Endothelial cell of umbilical vein (primary cell): ENCODE measurements at regions not wholly inside any gene's neighbourhood (a gene's known extent, or its start where the extent isn't known, plus 50 kb on each side); places are given as distances from the start of the nearest gene placed in this dataset.

ENCODE experiments used
- BruUV-seq: library from RNA; stranded (reverse); fragments of 400-500 nt; replicated peaks from 2 replicates; lab custom pipeline; 2021; lab: Mats Ljungman, UMichigan
- CTCF ChIA-PET: fragments of 300-600, 350-600 bp; sonication (Branson Sonifier 250); formaldehyde crosslinking; loops from one replicate; lab custom pipeline; 2021; ENCODE audit warnings: antibody characterized with exemption, inconsistent platforms; lab: Charles Lee
- POLR2A ChIA-PET: fragments of 300-600, 350-600 bp; sonication (Branson Sonifier 250); formaldehyde crosslinking; loops from one replicate; lab custom pipeline; 2021; ENCODE audit warnings: antibody characterized with exemption, inconsistent platforms; lab: Charles Lee
- DNase-seq: peaks from one replicate; pipeline ENCODE4 v3.0.0-alpha.2; 2011; ENCODE audit warnings: low read depth, low spot score
- FAIRE-seq: peaks from 2 replicates; lab custom pipeline; 2011; peaks lifted over from hg19 to GRCh38; lab: Jason Lieb, UNC
- H2AFZ ChIP-seq: 2 replicates; pipeline ENCODE4 v1.6.0; 2012; ENCODE audit warnings: low read depth, low read length, control low read depth, inconsistent platforms
- H3K27ac ChIP-seq: 2 replicates; pipeline ENCODE4 v1.5.1; 2011; ENCODE audit warnings: low read depth, mild to moderate bottlenecking, control low read depth, low read length, moderate library complexity; ENCODE audit not compliant: insufficient read depth
- H3K27me3 ChIP-seq, 2 experiments: 2 replicates each; pipeline versions ENCODE4 v1.6.0 to v1.6.1; 2011; ENCODE audit warnings: low read length in 2 of 2, mixed read lengths in 1 of 2; ENCODE audit not compliant: control insufficient read depth in 2 of 2, insufficient read depth in 2 of 2
- H3K36me3 ChIP-seq, 2 experiments: 2 replicates in 1 of 2; 3 replicates in 1 of 2; pipeline ENCODE4 v1.5.1; 2011; ENCODE audit warnings: low read length in 2 of 2, mild to moderate bottlenecking in 1 of 2, moderate library complexity in 1 of 2; ENCODE audit not compliant: control insufficient read depth in 2 of 2, insufficient read depth in 2 of 2; ENCODE audit errors: extremely low read depth in 1 of 2
- H3K4me1 ChIP-seq: 3 replicates; pipeline ENCODE4 v1.5.1; 2011; ENCODE audit warnings: mild to moderate bottlenecking, low read length; ENCODE audit not compliant: control insufficient read depth, insufficient read depth; ENCODE audit errors: extremely low read depth
- H3K4me2 ChIP-seq: 2 replicates; pipeline ENCODE4 v1.6.1; 2011; ENCODE audit warnings: low read length, control low read depth, mixed read lengths; ENCODE audit not compliant: insufficient read depth
- H3K4me3 ChIP-seq, 3 experiments: fragments of 200-600 bp in 1 of 3; sonication (generic), shearing (Covaris generic) in 1 of 3; replicated peaks in 1 of 3; 2 replicates each; pipeline ENCODE4 v1.5.1; 2011 to 2016; ENCODE audit warnings: control low read depth in 3 of 3, low read length in 3 of 3, mild to moderate bottlenecking in 2 of 3, inconsistent platforms in 1 of 3, low read depth in 1 of 3, moderate library complexity in 1 of 3; ENCODE audit not compliant: insufficient read depth in 1 of 3
- H3K79me2 ChIP-seq: 2 replicates; pipeline ENCODE4 v1.6.0; 2012; ENCODE audit warnings: low read length, inconsistent platforms; ENCODE audit not compliant: control insufficient read depth, insufficient read depth
- H3K9ac ChIP-seq: replicated peaks from 2 replicates; pipeline ENCODE3; 2011; ENCODE audit warnings: low read length, control low read depth; ENCODE audit not compliant: insufficient read depth; ENCODE audit errors: extremely low read depth
- H3K9me1 ChIP-seq: replicated peaks from 3 replicates; pipeline ENCODE4 v1.6.0; 2011; ENCODE audit warnings: mild to moderate bottlenecking, low read length; ENCODE audit not compliant: control insufficient read depth, insufficient read depth; ENCODE audit errors: extremely low read depth
- H3K9me3 ChIP-seq: replicated peaks from 2 replicates; pipeline ENCODE4 v1.5.1; 2012; ENCODE audit warnings: low read length, inconsistent platforms; ENCODE audit not compliant: control insufficient read depth, insufficient read depth
- H4K20me1 ChIP-seq: replicated peaks from 2 replicates; pipeline ENCODE3; 2011; ENCODE audit warnings: mild to moderate bottlenecking, low read length; ENCODE audit not compliant: control insufficient read depth, insufficient read depth; ENCODE audit errors: extremely low read depth
- EZH2 ChIP-seq: IDR thresholded peaks from 2 replicates; pipeline ENCODE4 v1.6.1; 2012; ENCODE audit warnings: borderline replicate concordance, low read depth, mild to moderate bottlenecking, moderate library complexity, low read length, inconsistent platforms; ENCODE audit not compliant: severe bottlenecking
- FOS ChIP-seq: IDR thresholded peaks from 2 replicates; pipeline ENCODE4 v1.6.1; 2011; ENCODE audit warnings: mild to moderate bottlenecking, low read length, moderate library complexity, borderline replicate concordance; ENCODE audit not compliant: insufficient read depth
- GATA2 ChIP-seq: IDR thresholded peaks from 2 replicates; pipeline ENCODE4 v1.7.0; 2011; ENCODE audit warnings: low read depth, mild to moderate bottlenecking, moderate library complexity, mixed read lengths, low read length; ENCODE audit not compliant: insufficient read length, insufficient read depth
- JUN ChIP-seq: IDR thresholded peaks from 2 replicates; pipeline ENCODE4 v1.6.1; 2011; ENCODE audit warnings: borderline replicate concordance, low read depth; ENCODE audit not compliant: insufficient read length, insufficient read depth
- MYC ChIP-seq: IDR thresholded peaks from one replicate; pipeline ENCODE4 v1.6.1; 2011; ENCODE audit warnings: mild to moderate bottlenecking, low read depth, low read length
- POLR2A ChIP-seq: IDR thresholded peaks from 2 replicates; pipeline ENCODE4 v1.6.1; 2012; ENCODE audit warnings: low read depth, mild to moderate bottlenecking, control low read depth, low read length
- POLR2AphosphoS5 ChIP-seq: IDR thresholded peaks from 2 replicates; pipeline ENCODE4 v1.6.1; 2012; ENCODE audit warnings: low read depth, mild to moderate bottlenecking, control low read depth, low read length, moderate library complexity; ENCODE audit not compliant: insufficient read depth
- dilution Hi-C: fragments of 300-500 bp; cut with MboI; formaldehyde crosslinking; loops from one replicate; pipeline ENCODE4 v1.15.0; 2019; ENCODE audit warnings: low sequenced_read_pairs; ENCODE audit not compliant: extremely low pct_ligation_motif_present
- intact Hi-C: fragments of 100-400 bp; cut with micrococcal nuclease; formaldehyde crosslinking; loops from one replicate; pipeline ENCODE4 v1.10.0; 2022
- TF ChIP-seq, protein P1 (sequence below): IDR thresholded peaks from 2 replicates; pipeline ENCODE4 v1.6.1; 2011; ENCODE audit not compliant: insufficient read depth, insufficient read length
- TF ChIP-seq, protein P2 (sequence below), 2 donors: IDR thresholded peaks; 1 replicate in 1 of 2; 2 replicates in 1 of 2; pipeline ENCODE4 v1.5.1; 2011; ENCODE audit warnings: low read length in 2 of 2, mild to moderate bottlenecking in 2 of 2, moderate library complexity in 2 of 2, control low read depth in 1 of 2, inconsistent platforms in 1 of 2, low read depth in 1 of 2; ENCODE audit not compliant: insufficient read depth in 1 of 2; ENCODE audit errors: extremely low read depth in 1 of 2

DNA sequence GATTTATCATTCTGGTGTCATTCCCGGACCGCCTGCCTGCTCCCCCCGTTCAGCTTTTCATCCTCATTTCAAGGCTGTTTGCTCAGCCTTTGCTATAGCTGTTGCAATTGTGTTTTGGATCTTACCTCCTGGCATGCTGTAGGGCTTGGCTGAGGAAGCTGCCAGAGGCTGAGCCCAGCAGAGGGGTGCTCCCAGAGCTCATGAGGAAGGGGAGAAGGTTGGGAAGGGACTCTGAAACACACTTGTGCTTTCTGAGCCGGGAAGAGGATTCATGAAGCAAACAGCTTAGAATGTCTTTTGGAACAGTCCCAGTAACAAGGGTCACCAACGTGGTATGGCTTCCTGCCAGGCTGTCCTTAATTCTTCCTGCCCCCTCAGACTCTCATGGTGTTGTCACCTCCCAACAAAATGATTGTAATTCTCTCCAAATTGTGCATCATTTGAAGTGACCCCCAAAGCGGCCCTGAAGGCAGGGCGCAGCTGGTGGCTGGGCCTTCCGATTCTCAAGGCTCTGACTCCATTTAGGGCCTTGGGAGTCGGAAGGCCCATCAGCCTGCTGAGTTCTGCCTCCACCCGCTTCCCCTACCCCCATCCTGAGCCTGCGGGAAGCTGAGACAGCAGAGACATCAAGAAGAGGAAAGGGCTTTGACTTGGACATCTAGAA, 111.9 kb upstream of the ARHGAP5 start:
- no peak overlapping the region for H3K27ac ChIP-seq
- intact Hi-C loops (no loop called here), dilution Hi-C loops (no loop called here)
- ChIA-PET POLR2A (no interaction called here), CTCF (no interaction called here)
- H3K4me1 ChIP-seq: no peaks in the 10 kb centered on the region
- no peak overlapping the region for H3K4me3 ChIP-seq
- no peaks in the 10 kb centered on the region for H3K27me3 ChIP-seq
- H3K9ac ChIP-seq: no peak overlapping the region
- no peaks in the 10 kb centered on the region for H3K9me1 ChIP-seq
- no peak overlapping the region for H3K4me2 ChIP-seq
- no peaks in the 10 kb centered on the region for H3K36me3 ChIP-seq
- H4K20me1 ChIP-seq: no peaks in the 10 kb centered on the region
- BruUV-seq: no TSS peak
- no peak for DNase-seq
- FAIRE-seq: no peak
- H2AFZ ChIP-seq: no peak overlapping the region
- H3K9me3 ChIP-seq: no peaks in the 10 kb centered on the region
- no peak for TF ChIP-seq FOS
- no peaks in the 10 kb centered on the region for H3K79me2 ChIP-seq

DNA sequence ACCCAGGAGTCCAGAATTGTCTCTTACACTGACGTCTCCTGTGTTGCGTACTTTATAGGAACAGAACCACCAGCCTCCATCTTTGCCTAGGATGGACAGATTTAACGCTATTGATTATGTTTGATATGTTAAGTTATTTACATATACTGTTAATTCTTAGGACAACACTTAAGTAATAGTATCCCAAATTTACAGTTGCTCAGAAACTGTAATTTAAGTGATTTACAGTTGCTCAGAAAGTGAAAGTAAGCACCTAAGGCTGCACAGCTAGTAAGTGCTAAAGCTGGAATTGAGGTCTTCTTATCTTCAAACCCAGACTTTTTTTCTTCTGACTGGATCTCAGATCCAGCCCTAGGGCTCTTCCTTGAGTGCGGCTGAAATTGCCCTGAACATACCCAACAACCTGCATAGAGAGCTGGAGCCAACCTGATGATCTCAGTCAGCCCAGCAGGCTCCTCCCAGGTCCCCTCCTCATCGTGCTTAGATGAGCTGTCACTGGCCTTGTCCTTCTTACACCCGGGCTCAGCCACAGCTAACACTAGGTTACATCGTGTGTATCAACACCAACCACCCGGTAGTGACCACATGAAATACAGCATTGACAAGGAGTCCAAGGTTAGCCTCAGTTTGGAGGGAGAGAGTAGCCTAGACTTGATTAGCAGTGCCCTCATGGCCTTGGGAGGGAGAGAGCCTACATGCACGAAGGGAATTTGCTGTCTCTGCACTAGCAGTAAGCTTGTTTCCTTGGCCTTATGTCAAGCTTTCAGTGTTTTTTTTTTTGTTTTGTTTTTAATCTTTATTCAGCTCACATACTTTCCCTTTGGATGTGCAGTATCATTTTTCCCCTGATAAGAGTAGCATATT, 111.1 kb upstream of the ARHGAP5 start:
- H3K4me2 ChIP-seq: no peak overlapping the region

More for the DNA sequence above, 111.1 kb upstream of the ARHGAP5 start:
- Histone ChIP-seq H3K27ac (no peak overlapping the region), H3K4me1 (no peaks in the 10 kb centered on the region), H3K27me3 (no peaks in the 10 kb centered on the region), H3K4me3 (no peak overlapping the region), H3K9ac (no peak overlapping the region), H3K9me1 (no peaks in the 10 kb centered on the region), H2AFZ (no peak overlapping the region), H3K79me2 (no peaks in the 10 kb centered on the region), H3K36me3 (no peaks in the 10 kb centered on the region), H3K9me3 (no peaks in the 10 kb centered on the region), H4K20me1 (no peaks in the 10 kb centered on the region)
- FAIRE-seq (no peak), DNase-seq (no peak)
- intact Hi-C loops: no loop called here
- ChIA-PET POLR2A (no interaction called here), CTCF (no interaction called here)
- no TSS peak for BruUV-seq
- dilution Hi-C loops: no loop called here
- TF ChIP-seq, protein P1, sequence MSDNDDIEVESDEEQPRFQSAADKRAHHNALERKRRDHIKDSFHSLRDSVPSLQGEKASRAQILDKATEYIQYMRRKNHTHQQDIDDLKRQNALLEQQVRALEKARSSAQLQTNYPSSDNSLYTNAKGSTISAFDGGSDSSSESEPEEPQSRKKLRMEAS: no peak
- TF ChIP-seq EZH2: no peak
- no peak for TF ChIP-seq POLR2A
- TF ChIP-seq, protein P2, sequence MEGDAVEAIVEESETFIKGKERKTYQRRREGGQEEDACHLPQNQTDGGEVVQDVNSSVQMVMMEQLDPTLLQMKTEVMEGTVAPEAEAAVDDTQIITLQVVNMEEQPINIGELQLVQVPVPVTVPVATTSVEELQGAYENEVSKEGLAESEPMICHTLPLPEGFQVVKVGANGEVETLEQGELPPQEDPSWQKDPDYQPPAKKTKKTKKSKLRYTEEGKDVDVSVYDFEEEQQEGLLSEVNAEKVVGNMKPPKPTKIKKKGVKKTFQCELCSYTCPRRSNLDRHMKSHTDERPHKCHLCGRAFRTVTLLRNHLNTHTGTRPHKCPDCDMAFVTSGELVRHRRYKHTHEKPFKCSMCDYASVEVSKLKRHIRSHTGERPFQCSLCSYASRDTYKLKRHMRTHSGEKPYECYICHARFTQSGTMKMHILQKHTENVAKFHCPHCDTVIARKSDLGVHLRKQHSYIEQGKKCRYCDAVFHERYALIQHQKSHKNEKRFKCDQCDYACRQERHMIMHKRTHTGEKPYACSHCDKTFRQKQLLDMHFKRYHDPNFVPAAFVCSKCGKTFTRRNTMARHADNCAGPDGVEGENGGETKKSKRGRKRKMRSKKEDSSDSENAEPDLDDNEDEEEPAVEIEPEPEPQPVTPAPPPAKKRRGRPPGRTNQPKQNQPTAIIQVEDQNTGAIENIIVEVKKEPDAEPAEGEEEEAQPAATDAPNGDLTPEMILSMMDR (IDR thresholded peaks at IDR 0.05; ENCODE audit: extremely low read depth in 1 of 2, insufficient read depth in 1 of 2, low read depth in 1 of 2, low read length in 2 of 2): no peak
- no peak for TF ChIP-seq MYC
- no peak for TF ChIP-seq FOS
- TF ChIP-seq POLR2AphosphoS5: no peak
- TF ChIP-seq GATA2: no peak
- no peak for TF ChIP-seq JUN
